K562 (cell line): ENCODE measurements at regions not wholly inside any gene's neighbourhood (a gene's known extent, or its start where the extent isn't known, plus 50 kb on each side); places are given as distances from the start of the nearest gene placed in this dataset.

ENCODE experiments used
- ATF7 ChIP-seq: fragments of 450-650 bp; IDR thresholded peaks from 2 replicates; pipeline ENCODE4 v1.7.1; 2014; ENCODE audit warnings: mild to moderate bottlenecking, moderate library complexity
- BRCA1 ChIP-seq, 2 experiments: fragments of 450-650 bp in 1 of 2; sonication (generic) in 1 of 2; formaldehyde crosslinking in 1 of 2; IDR thresholded peaks; 2 replicates each; pipeline versions ENCODE4 v1.5.0 to v1.6.1; 2017 to 2020; ENCODE audit warnings: mild to moderate bottlenecking in 1 of 2, missing genetic modification reagents in 1 of 2
- CBX5 ChIP-seq: IDR thresholded peaks from 2 replicates; pipeline ENCODE4 v1.6.1; 2014; ENCODE audit warnings: low read depth, borderline replicate concordance
- FOXJ3 ChIP-seq: sonication (generic); formaldehyde crosslinking; IDR thresholded peaks from 2 replicates; pipeline ENCODE4 v1.4.0; 2020; ENCODE audit warnings: mild to moderate bottlenecking, missing genetic modification reagents
- KDM2B ChIP-seq: fragments of 250-450 bp; sonication (Bioruptor Pico); IDR thresholded peaks from 2 replicates; pipeline ENCODE4 v1.8.0; 2021; ENCODE audit warnings: mild to moderate bottlenecking, moderate library complexity
- PKNOX1 ChIP-seq: fragments of 450-650 bp; IDR thresholded peaks from 2 replicates; pipeline ENCODE4 v1.6.1; 2016
- POLR2A ChIP-seq: fragments of 450-650 bp; conservative IDR thresholded peaks from 2 replicates; pipeline ENCODE4 v1.6.1; 2016
- POLR2AphosphoS5 ChIP-seq: IDR thresholded peaks from 2 replicates; pipeline ENCODE4 v1.6.1; 2011; ENCODE audit warnings: mild to moderate bottlenecking, low read depth, low read length, moderate library complexity; ENCODE audit not compliant: control insufficient read depth, insufficient read depth
- PRMT5 ChIP-seq: sonication (generic); formaldehyde crosslinking; IDR thresholded peaks from 2 replicates; pipeline ENCODE4 v1.5.0; 2020; ENCODE audit warnings: missing genetic modification reagents
- RAD21 ChIP-seq, 2 experiments: fragments of 250-450 bp in 1 of 2; fragments of 450-650 bp in 1 of 2; sonication (Bioruptor Pico) in 1 of 2; formaldehyde crosslinking in 1 of 2; IDR thresholded peaks in 1 of 2; conservative IDR thresholded peaks in 1 of 2; 2 replicates each; pipeline versions ENCODE4 v1.4.0 to v1.8.0; 2020 to 2022; ENCODE audit warnings: mild to moderate bottlenecking in 2 of 2, moderate library complexity in 1 of 2
- TFAP4 ChIP-seq: sonication (generic); formaldehyde crosslinking; IDR thresholded peaks from 2 replicates; pipeline ENCODE4 v1.8.0; 2022; ENCODE audit warnings: missing genetic modification reagents, mild to moderate bottlenecking, moderate library complexity, borderline replicate concordance
- ZBTB7A ChIP-seq: IDR thresholded peaks from 2 replicates; pipeline ENCODE4 v1.6.1; 2011; ENCODE audit warnings: low read depth, mild to moderate bottlenecking, low read length, moderate library complexity, borderline replicate concordance; ENCODE audit not compliant: control insufficient read depth
- TF ChIP-seq, protein P1 (sequence below), 3 experiments: IDR thresholded peaks in 2 of 3; conservative IDR thresholded peaks in 1 of 3; 2 replicates each; pipeline ENCODE4 v1.5.1; 2011 to 2012; ENCODE audit warnings: low read length in 3 of 3, mild to moderate bottlenecking in 3 of 3, control low read depth in 2 of 3, improper control_type of control experiment in 1 of 3, inconsistent platforms in 1 of 3, low read depth in 1 of 3, mixed read lengths in 1 of 3, moderate library complexity in 1 of 3; ENCODE audit not compliant: insufficient read depth in 2 of 3

DNA sequence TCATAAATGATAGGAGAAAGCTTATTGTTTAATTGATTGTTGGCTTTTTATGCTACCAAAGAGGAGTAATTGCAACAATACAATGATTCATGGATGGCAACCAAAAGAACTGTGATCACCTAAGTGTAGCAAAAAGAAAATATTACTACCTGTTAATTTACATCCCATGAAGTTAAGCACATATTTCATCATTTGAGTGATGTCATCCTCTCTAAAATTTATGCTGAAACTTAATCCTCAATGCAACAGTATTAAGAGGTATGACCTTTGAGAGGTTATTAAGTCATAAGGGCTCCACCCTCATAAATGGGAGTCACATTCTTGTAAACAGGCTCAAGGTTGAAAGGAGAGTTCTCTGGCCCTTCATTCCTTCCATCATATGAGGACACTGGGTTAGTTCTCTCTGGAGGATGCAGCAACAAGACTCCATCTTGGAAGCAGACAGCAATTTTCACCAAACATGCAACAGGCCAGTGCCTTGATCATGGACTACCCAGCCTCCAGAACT lies 190.6 kb upstream of the GRIK2 start:
- no peak for TF ChIP-seq RAD21 (CRISPR knock-in tag; conservative IDR thresholded peaks at IDR 0.05 in 1 of 2, IDR thresholded peaks at IDR 0.05 in 1 of 2)
- no peak for TF ChIP-seq ZBTB7A
- no peak for TF ChIP-seq TFAP4 (CRISPR knock-in tag)
- TF ChIP-seq CBX5 = no peak
- TF ChIP-seq BRCA1 (IDR thresholded peaks at IDR 0.05) = no peak
- TF ChIP-seq BRCA1 (CRISPR knock-in tag; IDR thresholded peaks at IDR 0.05) = no peak
- TF ChIP-seq POLR2A = no peak
- TF ChIP-seq, protein P1, sequence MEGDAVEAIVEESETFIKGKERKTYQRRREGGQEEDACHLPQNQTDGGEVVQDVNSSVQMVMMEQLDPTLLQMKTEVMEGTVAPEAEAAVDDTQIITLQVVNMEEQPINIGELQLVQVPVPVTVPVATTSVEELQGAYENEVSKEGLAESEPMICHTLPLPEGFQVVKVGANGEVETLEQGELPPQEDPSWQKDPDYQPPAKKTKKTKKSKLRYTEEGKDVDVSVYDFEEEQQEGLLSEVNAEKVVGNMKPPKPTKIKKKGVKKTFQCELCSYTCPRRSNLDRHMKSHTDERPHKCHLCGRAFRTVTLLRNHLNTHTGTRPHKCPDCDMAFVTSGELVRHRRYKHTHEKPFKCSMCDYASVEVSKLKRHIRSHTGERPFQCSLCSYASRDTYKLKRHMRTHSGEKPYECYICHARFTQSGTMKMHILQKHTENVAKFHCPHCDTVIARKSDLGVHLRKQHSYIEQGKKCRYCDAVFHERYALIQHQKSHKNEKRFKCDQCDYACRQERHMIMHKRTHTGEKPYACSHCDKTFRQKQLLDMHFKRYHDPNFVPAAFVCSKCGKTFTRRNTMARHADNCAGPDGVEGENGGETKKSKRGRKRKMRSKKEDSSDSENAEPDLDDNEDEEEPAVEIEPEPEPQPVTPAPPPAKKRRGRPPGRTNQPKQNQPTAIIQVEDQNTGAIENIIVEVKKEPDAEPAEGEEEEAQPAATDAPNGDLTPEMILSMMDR (IDR thresholded peaks at IDR 0.05 in 2 of 3, conservative IDR thresholded peaks at IDR 0.05 in 1 of 3; ENCODE audit: insufficient read depth in 2 of 3, low read depth in 1 of 3, low read length in 3 of 3) = no peak
- no peak for TF ChIP-seq FOXJ3 (CRISPR knock-in tag)
- no peak for TF ChIP-seq PRMT5
- TF ChIP-seq ATF7 = no peak
- TF ChIP-seq KDM2B = no peak
- TF ChIP-seq POLR2AphosphoS5 = no peak
- TF ChIP-seq PKNOX1 = no peak
